Neural cell (in vitro differentiated cells): ENCODE measurements at regions not wholly inside any gene's neighbourhood (a gene's known extent, or its start where the extent isn't known, plus 50 kb on each side); places are given as distances from the start of the nearest gene placed in this dataset.

Experiments
- EP300 ChIP-seq: fragments of 450-650 bp; conservative IDR thresholded peaks from 2 replicates; pipeline ENCODE4 v1.6.1; 2014; ENCODE audit warnings: antibody characterized with exemption, mild to moderate bottlenecking, moderate library complexity; ENCODE audit not compliant: poor library complexity, severe bottlenecking
- EZH2 ChIP-seq: fragments of 200-600, 300-800 bp; shearing (Covaris generic), sonication (generic); IDR thresholded peaks from 2 replicates; pipeline ENCODE4 v1.6.1; 2014; ENCODE audit warnings: antibody characterized with exemption, low read length, borderline replicate concordance, mild to moderate bottlenecking; ENCODE audit not compliant: insufficient read depth, poor library complexity, severe bottlenecking
- TF ChIP-seq, protein P1 (sequence below): fragments of 450-650 bp; IDR thresholded peaks from 2 replicates; pipeline ENCODE4 v1.5.1; 2014; ENCODE audit warnings: antibody characterized with exemption, mild to moderate bottlenecking, moderate library complexity; ENCODE audit not compliant: poor library complexity, severe bottlenecking
- TF ChIP-seq, protein P2 (sequence below): IDR thresholded peaks from 2 replicates; pipeline ENCODE4 v1.6.1; 2012; ENCODE audit warnings: borderline replicate concordance

DNA sequence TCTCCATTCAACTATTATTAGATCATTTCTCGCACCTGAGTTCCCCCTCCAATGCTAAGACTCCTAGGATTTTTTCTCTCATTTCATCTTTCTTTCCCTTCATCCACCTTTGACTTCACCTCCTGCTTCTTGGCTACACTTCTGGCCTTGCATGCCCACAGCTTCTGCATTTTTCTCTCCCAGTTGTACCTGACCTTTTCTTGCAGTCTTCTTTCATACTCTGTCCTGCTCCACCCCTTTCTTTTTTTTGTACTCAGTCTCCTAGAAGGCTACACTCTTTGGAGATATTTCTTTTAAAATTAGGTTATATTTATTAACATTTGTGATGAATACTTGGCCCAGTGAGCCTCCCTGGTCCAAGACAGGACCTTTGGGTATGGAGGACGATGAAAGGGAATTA lies 190.4 kb downstream of the DEPDC1B start:
- TF ChIP-seq, protein P1, sequence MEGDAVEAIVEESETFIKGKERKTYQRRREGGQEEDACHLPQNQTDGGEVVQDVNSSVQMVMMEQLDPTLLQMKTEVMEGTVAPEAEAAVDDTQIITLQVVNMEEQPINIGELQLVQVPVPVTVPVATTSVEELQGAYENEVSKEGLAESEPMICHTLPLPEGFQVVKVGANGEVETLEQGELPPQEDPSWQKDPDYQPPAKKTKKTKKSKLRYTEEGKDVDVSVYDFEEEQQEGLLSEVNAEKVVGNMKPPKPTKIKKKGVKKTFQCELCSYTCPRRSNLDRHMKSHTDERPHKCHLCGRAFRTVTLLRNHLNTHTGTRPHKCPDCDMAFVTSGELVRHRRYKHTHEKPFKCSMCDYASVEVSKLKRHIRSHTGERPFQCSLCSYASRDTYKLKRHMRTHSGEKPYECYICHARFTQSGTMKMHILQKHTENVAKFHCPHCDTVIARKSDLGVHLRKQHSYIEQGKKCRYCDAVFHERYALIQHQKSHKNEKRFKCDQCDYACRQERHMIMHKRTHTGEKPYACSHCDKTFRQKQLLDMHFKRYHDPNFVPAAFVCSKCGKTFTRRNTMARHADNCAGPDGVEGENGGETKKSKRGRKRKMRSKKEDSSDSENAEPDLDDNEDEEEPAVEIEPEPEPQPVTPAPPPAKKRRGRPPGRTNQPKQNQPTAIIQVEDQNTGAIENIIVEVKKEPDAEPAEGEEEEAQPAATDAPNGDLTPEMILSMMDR, result no peak
- TF ChIP-seq EZH2 (no peak), EP300 (no peak)
- TF ChIP-seq, protein P2, sequence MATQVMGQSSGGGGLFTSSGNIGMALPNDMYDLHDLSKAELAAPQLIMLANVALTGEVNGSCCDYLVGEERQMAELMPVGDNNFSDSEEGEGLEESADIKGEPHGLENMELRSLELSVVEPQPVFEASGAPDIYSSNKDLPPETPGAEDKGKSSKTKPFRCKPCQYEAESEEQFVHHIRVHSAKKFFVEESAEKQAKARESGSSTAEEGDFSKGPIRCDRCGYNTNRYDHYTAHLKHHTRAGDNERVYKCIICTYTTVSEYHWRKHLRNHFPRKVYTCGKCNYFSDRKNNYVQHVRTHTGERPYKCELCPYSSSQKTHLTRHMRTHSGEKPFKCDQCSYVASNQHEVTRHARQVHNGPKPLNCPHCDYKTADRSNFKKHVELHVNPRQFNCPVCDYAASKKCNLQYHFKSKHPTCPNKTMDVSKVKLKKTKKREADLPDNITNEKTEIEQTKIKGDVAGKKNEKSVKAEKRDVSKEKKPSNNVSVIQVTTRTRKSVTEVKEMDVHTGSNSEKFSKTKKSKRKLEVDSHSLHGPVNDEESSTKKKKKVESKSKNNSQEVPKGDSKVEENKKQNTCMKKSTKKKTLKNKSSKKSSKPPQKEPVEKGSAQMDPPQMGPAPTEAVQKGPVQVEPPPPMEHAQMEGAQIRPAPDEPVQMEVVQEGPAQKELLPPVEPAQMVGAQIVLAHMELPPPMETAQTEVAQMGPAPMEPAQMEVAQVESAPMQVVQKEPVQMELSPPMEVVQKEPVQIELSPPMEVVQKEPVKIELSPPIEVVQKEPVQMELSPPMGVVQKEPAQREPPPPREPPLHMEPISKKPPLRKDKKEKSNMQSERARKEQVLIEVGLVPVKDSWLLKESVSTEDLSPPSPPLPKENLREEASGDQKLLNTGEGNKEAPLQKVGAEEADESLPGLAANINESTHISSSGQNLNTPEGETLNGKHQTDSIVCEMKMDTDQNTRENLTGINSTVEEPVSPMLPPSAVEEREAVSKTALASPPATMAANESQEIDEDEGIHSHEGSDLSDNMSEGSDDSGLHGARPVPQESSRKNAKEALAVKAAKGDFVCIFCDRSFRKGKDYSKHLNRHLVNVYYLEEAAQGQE, result no peak
